OCI-LY1 (cell line): ENCODE measurements at regions not wholly inside any gene's neighbourhood (a gene's known extent, or its start where the extent isn't known, plus 50 kb on each side); places are given as distances from the start of the nearest gene placed in this dataset.

Experiments
- H2AFZ ChIP-seq: fragments of 200-600 bp; sonication (generic), shearing (Covaris generic); 2 replicates; pipeline ENCODE4 v1.6.0; 2014; ENCODE audit warnings: antibody characterized with exemption, mild to moderate bottlenecking, low read length
- H3F3A ChIP-seq: fragments of 200-600 bp; sonication (generic), shearing (Covaris generic); 2 replicates; pipeline ENCODE4 v1.6.0; 2014; ENCODE audit warnings: mild to moderate bottlenecking, antibody characterized with exemption, low read length, moderate library complexity; ENCODE audit not compliant: insufficient read depth
- H3K27ac ChIP-seq: fragments of 200-600 bp; sonication (generic); 2 replicates; pipeline ENCODE4 v1.5.1; 2014; ENCODE audit warnings: low read length, mixed run types, mild to moderate bottlenecking, low read depth; ENCODE audit not compliant: poor library complexity, severe bottlenecking
- H3K27me3 ChIP-seq: fragments of 200-600 bp; sonication (generic); 2 replicates; pipeline ENCODE4 v1.6.0; 2014; ENCODE audit warnings: antibody characterized with exemption, mild to moderate bottlenecking, low read length, moderate library complexity; ENCODE audit not compliant: insufficient read depth
- H3K36me3 ChIP-seq: fragments of 200-600 bp; sonication (generic); 2 replicates; pipeline ENCODE4 v1.6.1; 2014; ENCODE audit warnings: mild to moderate bottlenecking, antibody characterized with exemption, low read length, moderate library complexity, mixed read lengths; ENCODE audit not compliant: insufficient read depth
- H3K4me1 ChIP-seq: fragments of 200-600 bp; sonication (generic); 2 replicates; pipeline ENCODE4 v1.5.1; 2014; ENCODE audit warnings: mild to moderate bottlenecking, low read length, moderate library complexity; ENCODE audit not compliant: insufficient read depth, severe bottlenecking
- H3K4me2 ChIP-seq: fragments of 200-600 bp; sonication (generic), shearing (Covaris generic); 2 replicates; pipeline ENCODE4 v1.6.1; 2014; ENCODE audit warnings: low read length
- H3K4me3 ChIP-seq: fragments of 200-600 bp; sonication (generic); 2 replicates; pipeline ENCODE4 v1.5.1; 2014; ENCODE audit warnings: low read length, low read depth, mild to moderate bottlenecking, mixed read lengths; ENCODE audit not compliant: poor library complexity, severe bottlenecking
- H3K79me2 ChIP-seq: fragments of 200-600 bp; shearing (Covaris generic); 2 replicates; pipeline ENCODE4 v1.6.1; 2016; ENCODE audit warnings: mixed run types, low read length, mixed read lengths; ENCODE audit not compliant: insufficient read depth
- H3K9ac ChIP-seq: fragments of 200-600 bp; sonication (generic), shearing (Covaris generic); 2 replicates; pipeline ENCODE4 v1.6.1; 2014; ENCODE audit warnings: mild to moderate bottlenecking, low read length, mixed read lengths
- H3K9me2 ChIP-seq: fragments of 200-600 bp; sonication (generic), shearing (Covaris generic); 2 replicates; pipeline ENCODE4 v1.6.1; 2014; ENCODE audit warnings: low read depth, mild to moderate bottlenecking, low read length, mixed read lengths
- H3K9me3 ChIP-seq: fragments of 200-600 bp; shearing (Covaris generic); 2 replicates; pipeline ENCODE4 v1.6.1; 2014; ENCODE audit warnings: low read length, mixed read lengths
- H4K20me1 ChIP-seq: fragments of 200-600 bp; sonication (generic), shearing (Covaris generic); 2 replicates; pipeline ENCODE4 v1.6.0; 2016; ENCODE audit warnings: mild to moderate bottlenecking, low read length; ENCODE audit not compliant: insufficient read depth
- CTCF ChIP-seq: fragments of 200-600 bp; sonication (generic), shearing (Covaris generic); IDR thresholded peaks from 2 replicates; pipeline ENCODE4 v1.5.1; 2017; ENCODE audit warnings: mild to moderate bottlenecking, antibody characterized with exemption, low read length, moderate library complexity, mixed read lengths
- EZH2 ChIP-seq: fragments of 200-600 bp; sonication (generic), shearing (Covaris generic); IDR thresholded peaks from 2 replicates; pipeline ENCODE4 v1.8.0; 2017; ENCODE audit warnings: borderline replicate concordance, mixed run types, mild to moderate bottlenecking, antibody characterized with exemption, low read length, moderate library complexity, mixed read lengths

- Histone ChIP-seq H3K9me3 (no peaks in the 10 kb centered on the region), H3K9me2 (no peaks in the 10 kb centered on the region), H3K4me2 (no peak overlapping the region), H4K20me1 (no peaks in the 10 kb centered on the region), H3K36me3 (no peaks in the 10 kb centered on the region), H3K9ac (no peak overlapping the region), H3K4me1 (no peaks in the 10 kb centered on the region), H2AFZ (no peak overlapping the region), H3K27ac (no peak overlapping the region), H3K27me3 (no peaks in the 10 kb centered on the region), H3K4me3 (no peak overlapping the region), H3K79me2 (no peaks in the 10 kb centered on the region), H3F3A (no peaks in the 10 kb centered on the region)
- TF ChIP-seq EZH2 (no peak), CTCF (no peak)
Observed at GRCh38 chr18:78764544-78764943, 215.1 kb upstream of the SALL3 start.

- H3K9me3 ChIP-seq, result no peaks in the 10 kb centered on the region
- no peak overlapping the region for H3K9ac ChIP-seq
- H3K4me3 ChIP-seq, result no peak overlapping the region
- H3K9me2 ChIP-seq, result no peaks in the 10 kb centered on the region
- no peaks in the 10 kb centered on the region for H3K79me2 ChIP-seq
- no peaks in the 10 kb centered on the region for H3K36me3 ChIP-seq
- H3K27ac ChIP-seq, result no peak overlapping the region
- no peak overlapping the region for H2AFZ ChIP-seq
- TF ChIP-seq CTCF (no peak), EZH2 (no peak)
- H4K20me1 ChIP-seq, result no peaks in the 10 kb centered on the region
- no peak overlapping the region for H3K4me2 ChIP-seq
- H3K27me3 ChIP-seq, result no peaks in the 10 kb centered on the region
- H3K4me1 ChIP-seq, result no peaks in the 10 kb centered on the region
- no peaks in the 10 kb centered on the region for H3F3A ChIP-seq
Observed at GRCh38 chr18:78765142-78765541, 214.5 kb upstream of the SALL3 start.

- Histone ChIP-seq H3K4me2 (no peak overlapping the region), H3K27ac (no peak overlapping the region), H3K79me2 (no peaks in the 10 kb centered on the region), H3K36me3 (no peaks in the 10 kb centered on the region), H4K20me1 (no peaks in the 10 kb centered on the region), H3K9me3 (no peaks in the 10 kb centered on the region), H3K4me3 (no peak overlapping the region), H3K4me1 (no peaks in the 10 kb centered on the region), H3K27me3 (no peaks in the 10 kb centered on the region), H2AFZ (no peak overlapping the region), H3K9ac (no peak overlapping the region), H3F3A (no peaks in the 10 kb centered on the region), H3K9me2 (no peaks in the 10 kb centered on the region)
- TF ChIP-seq CTCF (no peak), EZH2 (no peak)
Observed at GRCh38 chr18:78765637-78766281, 213.9 kb upstream of the SALL3 start.
